ENCODE measurements at regions not wholly inside any gene's neighbourhood (a gene's known extent, or its start where the extent isn't known, plus 50 kb on each side); places are given as distances from the start of the nearest gene placed in this dataset.

DNA sequence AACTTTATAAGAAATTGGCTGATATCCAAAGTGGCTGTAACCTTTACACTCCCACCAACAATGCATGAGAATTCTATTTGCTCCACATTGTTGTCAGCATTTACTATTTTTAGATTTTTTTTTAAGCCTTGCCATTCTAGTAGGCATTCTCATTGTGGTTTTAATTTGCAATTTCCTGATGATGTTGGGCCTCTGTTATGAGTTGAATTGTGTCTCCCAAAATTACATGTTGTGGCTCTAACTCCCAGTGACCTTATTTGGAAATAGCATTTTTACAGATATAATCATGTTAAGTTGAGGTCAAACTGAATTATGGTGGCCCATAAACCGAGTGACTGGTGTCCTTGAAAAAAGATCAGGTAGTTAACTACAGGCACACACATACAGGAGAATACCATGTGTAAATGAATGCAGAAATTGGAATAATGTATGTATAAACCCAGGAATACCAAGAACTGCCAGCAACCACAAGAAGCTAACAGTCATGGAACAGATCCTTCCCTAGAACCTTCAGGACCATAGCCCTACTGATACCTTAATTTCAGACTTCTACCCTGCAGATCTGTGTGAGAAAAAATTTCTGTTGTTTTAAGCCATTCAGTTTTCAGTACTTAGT lies 348.8 kb upstream of the DAB1 start:
- no peak for DNase-seq
- ChIA-PET CTCF (no interaction called here), POLR2A (no interaction called here)
- H3K27ac Mint-ChIP-seq, result no peak overlapping the region
- H3K4me1 Mint-ChIP-seq, result no peaks in the 10 kb centered on the region
- H3K27me3 Mint-ChIP-seq, result no peaks in the 10 kb centered on the region
- ATAC-seq (ENCODE audit: low read depth), result no peak
- no peak overlapping the region for H3K4me3 Mint-ChIP-seq
- TF ChIP-seq CTCF (IDR thresholded peaks at IDR 0.05), result no peak
- H3K9me3 Mint-ChIP-seq, result no peaks in the 10 kb centered on the region
- intact Hi-C loops (cut with micrococcal nuclease), result no loop called here
- H3K36me3 Mint-ChIP-seq (ENCODE audit: low read depth), result no peaks in the 10 kb centered on the region

DNA sequence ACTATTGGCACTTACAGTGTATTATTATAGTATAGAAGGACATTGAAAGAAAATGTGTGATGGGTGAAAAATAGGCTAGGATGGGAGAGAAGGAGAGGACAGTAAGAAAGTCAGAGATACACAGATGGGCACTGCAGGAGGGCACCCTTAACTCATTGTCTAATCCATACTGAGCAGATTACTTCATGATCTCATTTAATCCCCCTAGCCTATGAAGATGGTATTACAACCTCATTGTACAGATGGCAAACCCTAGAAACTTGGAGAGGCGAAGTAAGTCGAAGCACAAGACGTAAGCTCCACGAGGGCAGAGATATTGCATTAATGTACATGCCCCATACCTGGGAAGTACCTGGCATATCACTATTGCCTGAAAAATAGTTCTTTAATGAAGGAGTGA lies 346.9 kb upstream of the DAB1 start:
- no peak for TF ChIP-seq CTCF (IDR thresholded peaks at IDR 0.05)
- ChIA-PET POLR2A (no interaction called here), CTCF (no interaction called here)
- ATAC-seq (ENCODE audit: low read depth) (no peak), DNase-seq (no peak)
- Mint-ChIP-seq H3K4me3 (no peak overlapping the region), H3K27me3 (no peaks in the 10 kb centered on the region), H3K4me1 (no peaks in the 10 kb centered on the region), H3K27ac (no peak overlapping the region), H3K9me3 (no peaks in the 10 kb centered on the region), H3K36me3 (ENCODE audit: low read depth) (no peaks in the 10 kb centered on the region)
- intact Hi-C loops (cut with micrococcal nuclease), result no loop called here

GRCh38 chr1:57770236-57770635 lies 346.4 kb upstream of the DAB1 start:
- DNase-seq (no peak), ATAC-seq (ENCODE audit: low read depth) (no peak)
- POLR2A ChIA-PET, result no interaction called here
- intact Hi-C loops (cut with micrococcal nuclease), result no loop called here
- no peak overlapping the region for H3K4me3 Mint-ChIP-seq
- CTCF ChIA-PET, result no interaction called here
- H3K36me3 Mint-ChIP-seq (ENCODE audit: low read depth), result no peaks in the 10 kb centered on the region
- no peaks in the 10 kb centered on the region for H3K9me3 Mint-ChIP-seq
- TF ChIP-seq CTCF (IDR thresholded peaks at IDR 0.05), result no peak
- H3K27ac Mint-ChIP-seq, result no peak overlapping the region
- H3K27me3 Mint-ChIP-seq, result no peaks in the 10 kb centered on the region
- H3K4me1 Mint-ChIP-seq, result no peaks in the 10 kb centered on the region

GRCh38 chr1:57761628-57762027 lies 337.8 kb upstream of the DAB1 start:
- peaks cover 5% of the 10 kb centered on the region for H3K27me3 Mint-ChIP-seq
- DNase-seq (no peak), ATAC-seq (ENCODE audit: low read depth) (no peak)
- no peaks in the 10 kb centered on the region for H3K36me3 Mint-ChIP-seq (ENCODE audit: low read depth)
- ChIA-PET CTCF (no interaction called here), POLR2A (no interaction called here)
- H3K9me3 Mint-ChIP-seq, result no peaks in the 10 kb centered on the region
- H3K4me3 Mint-ChIP-seq, result no peak overlapping the region
- intact Hi-C loops (cut with micrococcal nuclease), result no loop called here
- no peaks in the 10 kb centered on the region for H3K4me1 Mint-ChIP-seq
- TF ChIP-seq CTCF (IDR thresholded peaks at IDR 0.05), result no peak
- H3K27ac Mint-ChIP-seq, result no peak overlapping the region

DNA sequence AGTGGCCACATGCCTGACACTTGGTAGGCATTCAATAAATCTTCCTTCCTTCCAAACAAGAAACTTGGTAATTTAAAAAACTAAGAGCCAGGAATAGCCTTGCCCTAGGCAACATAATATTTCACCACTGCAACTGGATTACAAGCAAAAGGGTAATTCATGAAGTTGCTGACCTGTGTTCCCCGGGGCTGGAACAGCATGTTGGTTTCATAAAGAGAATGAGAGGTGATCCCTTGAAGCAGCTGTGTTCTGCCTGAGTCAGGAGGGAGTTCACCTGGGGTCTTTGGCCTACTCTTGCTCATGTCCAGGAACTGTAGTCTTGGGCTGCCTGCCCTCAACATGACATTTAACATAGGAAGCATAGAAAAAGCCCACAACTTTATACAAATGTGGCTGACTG lies 329.0 kb upstream of the DAB1 start:
- TF ChIP-seq CTCF (IDR thresholded peaks at IDR 0.05), result no peak
- no peak overlapping the region for H3K4me3 Mint-ChIP-seq
- ATAC-seq (ENCODE audit: low read depth) (no peak), DNase-seq (no peak)
- CTCF ChIA-PET, result no interaction called here
- no peaks in the 10 kb centered on the region for H3K4me1 Mint-ChIP-seq
- H3K27ac Mint-ChIP-seq, result no peak overlapping the region
- H3K36me3 Mint-ChIP-seq (ENCODE audit: low read depth), result no peaks in the 10 kb centered on the region
- H3K9me3 Mint-ChIP-seq, result no peaks in the 10 kb centered on the region
- H3K27me3 Mint-ChIP-seq, result peaks cover 2% of the 10 kb centered on the region
- POLR2A ChIA-PET, result no interaction called here
- intact Hi-C loops (cut with micrococcal nuclease), result no loop called here
